Suprapubic skin (tissue), 4 donors: ENCODE measurements at regions not wholly inside any gene's neighbourhood (a gene's known extent, or its start where the extent isn't known, plus 50 kb on each side); places are given as distances from the start of the nearest gene placed in this dataset.

Source experiments
- DNase-seq, 2 donors: peaks; one replicate each; pipeline ENCODE4 v3.0.0-alpha.2; 2019; ENCODE audit warnings: low spot score in 2 of 2
- H3K27ac ChIP-seq: fragments of 200-600 bp; sonication (generic); one replicate; pipeline ENCODE4 v1.5.1; 2019
- H3K27me3 ChIP-seq: fragments of 200-600 bp; sonication (generic); one replicate; pipeline ENCODE4 v1.5.1; 2019
- H3K36me3 ChIP-seq: fragments of 200-600 bp; sonication (generic); one replicate; pipeline ENCODE4 v1.5.1; 2019
- H3K4me1 ChIP-seq: fragments of 200-600 bp; sonication (generic); one replicate; pipeline ENCODE4 v1.5.1; 2019
- H3K4me3 ChIP-seq: fragments of 200-600 bp; sonication (generic); one replicate; pipeline ENCODE4 v1.5.1; 2019; ENCODE audit warnings: mild to moderate bottlenecking
- H3K9me3 ChIP-seq: fragments of 200-600 bp; sonication (generic); one replicate; pipeline ENCODE4 v1.5.1; 2019
- EP300 ChIP-seq: sonication (generic); formaldehyde crosslinking; IDR thresholded peaks from one replicate; pipeline ENCODE4 v1.6.1; 2017; ENCODE audit warnings: antibody characterized with exemption
- POLR2A ChIP-seq, 2 donors: fragments of 450-650 bp; IDR thresholded peaks; one replicate each; pipeline ENCODE4 v1.6.1; 2017; ENCODE audit warnings: antibody characterized with exemption in 2 of 2, mild to moderate bottlenecking in 2 of 2, moderate library complexity in 2 of 2
- POLR2AphosphoS5 ChIP-seq, 3 donors: sonication (generic); formaldehyde crosslinking; IDR thresholded peaks; one replicate each; pipeline ENCODE4 v1.6.1; 2017; ENCODE audit warnings: antibody characterized with exemption in 3 of 3
- WGBS: methylation state at CpG from one replicate; pipeline ENCODE4 v1.1.5; 2018; 5-methylcytosine and 5-hydroxymethylcytosine counted together
- TF ChIP-seq, protein P1 (sequence below), 2 donors: fragments of 200-600 bp in 1 of 2; fragments of 450-650 bp in 1 of 2; sonication (generic) in 1 of 2; IDR thresholded peaks; one replicate each; pipeline ENCODE4 v1.5.1; 2016 to 2019; ENCODE audit warnings: antibody characterized with exemption in 2 of 2, mild to moderate bottlenecking in 1 of 2, moderate library complexity in 1 of 2

DNA sequence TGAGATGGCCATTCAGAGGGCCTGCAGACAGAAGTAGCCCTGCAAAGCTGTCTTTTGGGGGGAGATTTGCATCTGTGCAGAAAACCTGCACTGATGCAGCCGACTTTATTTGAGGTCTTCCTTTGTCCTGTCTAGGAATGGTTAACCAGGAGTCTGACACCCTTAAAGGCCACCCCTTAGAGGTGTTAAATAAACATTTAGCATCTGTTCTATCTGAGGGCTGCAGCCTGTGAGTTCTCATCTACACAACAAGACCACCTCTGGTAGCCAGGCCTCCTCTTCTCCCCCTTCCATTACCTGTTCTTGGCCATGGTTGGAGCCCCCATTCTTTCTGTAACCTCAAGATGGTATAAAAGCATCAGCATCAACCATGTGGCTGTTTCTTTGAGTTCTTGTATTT is 214.4 kb upstream of the HS6ST1 start:
- TF ChIP-seq POLR2A (IDR thresholded peaks at IDR 0.05) = no peak
- TF ChIP-seq EP300 = no peak
- TF ChIP-seq POLR2AphosphoS5 (IDR thresholded peaks at IDR 0.05) = no peak
- TF ChIP-seq, protein P1, sequence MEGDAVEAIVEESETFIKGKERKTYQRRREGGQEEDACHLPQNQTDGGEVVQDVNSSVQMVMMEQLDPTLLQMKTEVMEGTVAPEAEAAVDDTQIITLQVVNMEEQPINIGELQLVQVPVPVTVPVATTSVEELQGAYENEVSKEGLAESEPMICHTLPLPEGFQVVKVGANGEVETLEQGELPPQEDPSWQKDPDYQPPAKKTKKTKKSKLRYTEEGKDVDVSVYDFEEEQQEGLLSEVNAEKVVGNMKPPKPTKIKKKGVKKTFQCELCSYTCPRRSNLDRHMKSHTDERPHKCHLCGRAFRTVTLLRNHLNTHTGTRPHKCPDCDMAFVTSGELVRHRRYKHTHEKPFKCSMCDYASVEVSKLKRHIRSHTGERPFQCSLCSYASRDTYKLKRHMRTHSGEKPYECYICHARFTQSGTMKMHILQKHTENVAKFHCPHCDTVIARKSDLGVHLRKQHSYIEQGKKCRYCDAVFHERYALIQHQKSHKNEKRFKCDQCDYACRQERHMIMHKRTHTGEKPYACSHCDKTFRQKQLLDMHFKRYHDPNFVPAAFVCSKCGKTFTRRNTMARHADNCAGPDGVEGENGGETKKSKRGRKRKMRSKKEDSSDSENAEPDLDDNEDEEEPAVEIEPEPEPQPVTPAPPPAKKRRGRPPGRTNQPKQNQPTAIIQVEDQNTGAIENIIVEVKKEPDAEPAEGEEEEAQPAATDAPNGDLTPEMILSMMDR (IDR thresholded peaks at IDR 0.05) = no peak
- Histone ChIP-seq H3K27me3 (no peaks in the 10 kb centered on the region), H3K4me1 (no peaks in the 10 kb centered on the region), H3K27ac (no peak overlapping the region), H3K9me3 (no peaks in the 10 kb centered on the region), H3K36me3 (no peaks in the 10 kb centered on the region), H3K4me3 (no peak overlapping the region)
- WGBS = 91% methylated on average over 1 of the region's 1 CpG
- no peak for DNase-seq

DNA sequence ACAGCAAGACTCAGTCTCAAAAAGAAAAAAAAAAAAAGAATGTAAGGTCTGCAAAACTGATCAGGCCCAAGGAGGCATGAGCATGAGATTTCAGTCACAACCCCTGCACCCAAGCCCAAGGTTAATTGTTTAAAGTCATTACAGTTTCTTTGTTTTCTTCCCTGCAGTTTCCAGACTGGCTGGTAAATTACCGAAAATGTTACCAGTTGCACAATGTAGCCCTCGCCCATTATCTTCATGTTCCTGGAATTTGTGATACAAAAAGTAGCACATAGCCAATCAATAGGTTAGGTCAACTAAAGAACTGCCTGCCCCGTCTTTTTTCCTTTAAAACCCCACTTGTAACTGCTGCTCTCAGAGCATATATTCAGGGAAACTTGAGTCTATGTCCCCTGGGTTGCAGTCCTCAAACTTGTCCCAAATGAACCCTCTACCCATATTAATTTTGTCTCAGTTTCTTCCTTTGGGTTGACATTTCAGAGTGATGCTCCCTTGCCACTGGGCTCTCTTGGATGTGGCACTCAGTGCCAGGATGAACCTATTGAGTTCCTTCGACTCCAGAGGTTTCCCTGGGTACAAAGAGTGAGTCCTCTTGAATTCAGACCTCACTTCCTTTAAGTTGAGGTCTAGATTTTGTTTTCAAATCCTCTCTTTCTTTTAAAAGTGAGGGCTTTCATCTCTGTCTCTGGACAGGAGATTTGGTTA is 216.2 kb upstream of the HS6ST1 start:
- Histone ChIP-seq H3K27ac (peak overlapping the region; percentile 43), H3K36me3 (no peaks in the 10 kb centered on the region), H3K27me3 (no peaks in the 10 kb centered on the region), H3K4me1 (no peaks in the 10 kb centered on the region), H3K9me3 (no peaks in the 10 kb centered on the region), H3K4me3 (no peak overlapping the region)
- no peak for TF ChIP-seq POLR2AphosphoS5 (IDR thresholded peaks at IDR 0.05)
- TF ChIP-seq, protein P1 (IDR thresholded peaks at IDR 0.05) = no peak
- WGBS = 75% methylated on average over 4 of the region's 4 CpGs
- no peak for DNase-seq

DNA sequence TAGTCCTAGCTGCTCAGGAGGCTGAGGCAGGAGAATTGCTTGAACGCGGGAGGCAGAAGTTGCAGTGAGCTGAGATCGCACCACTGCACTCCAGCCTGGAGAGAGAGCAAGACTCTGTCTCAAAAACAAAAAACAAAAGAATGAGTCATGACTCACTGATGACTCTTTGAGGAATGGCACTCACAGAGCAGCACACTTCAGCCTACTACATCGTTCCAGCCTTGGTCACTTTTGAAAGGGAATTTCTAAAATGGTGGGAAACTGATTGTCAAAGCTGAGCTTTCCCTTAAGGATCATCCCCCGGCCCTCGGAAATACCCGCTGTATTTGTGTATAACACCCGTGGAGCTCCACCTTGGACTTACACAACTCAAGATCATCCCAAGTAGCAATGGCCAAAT is 217.3 kb upstream of the HS6ST1 start:
- Histone ChIP-seq H3K4me1 (no peaks in the 10 kb centered on the region), H3K36me3 (no peaks in the 10 kb centered on the region), H3K27ac (peak overlapping the region; percentile 43), H3K27me3 (no peaks in the 10 kb centered on the region), H3K4me3 (no peak overlapping the region), H3K9me3 (no peaks in the 10 kb centered on the region)
- TF ChIP-seq POLR2A (IDR thresholded peaks at IDR 0.05) (no peak), POLR2AphosphoS5 (IDR thresholded peaks at IDR 0.05) (no peak), EP300 (no peak)
- TF ChIP-seq, protein P1 (IDR thresholded peaks at IDR 0.05) = no peak
- DNase-seq = peak in 1 of 2 donors; percentile 47
- WGBS = 69% methylated on average over 8 of the region's 8 CpGs

DNA sequence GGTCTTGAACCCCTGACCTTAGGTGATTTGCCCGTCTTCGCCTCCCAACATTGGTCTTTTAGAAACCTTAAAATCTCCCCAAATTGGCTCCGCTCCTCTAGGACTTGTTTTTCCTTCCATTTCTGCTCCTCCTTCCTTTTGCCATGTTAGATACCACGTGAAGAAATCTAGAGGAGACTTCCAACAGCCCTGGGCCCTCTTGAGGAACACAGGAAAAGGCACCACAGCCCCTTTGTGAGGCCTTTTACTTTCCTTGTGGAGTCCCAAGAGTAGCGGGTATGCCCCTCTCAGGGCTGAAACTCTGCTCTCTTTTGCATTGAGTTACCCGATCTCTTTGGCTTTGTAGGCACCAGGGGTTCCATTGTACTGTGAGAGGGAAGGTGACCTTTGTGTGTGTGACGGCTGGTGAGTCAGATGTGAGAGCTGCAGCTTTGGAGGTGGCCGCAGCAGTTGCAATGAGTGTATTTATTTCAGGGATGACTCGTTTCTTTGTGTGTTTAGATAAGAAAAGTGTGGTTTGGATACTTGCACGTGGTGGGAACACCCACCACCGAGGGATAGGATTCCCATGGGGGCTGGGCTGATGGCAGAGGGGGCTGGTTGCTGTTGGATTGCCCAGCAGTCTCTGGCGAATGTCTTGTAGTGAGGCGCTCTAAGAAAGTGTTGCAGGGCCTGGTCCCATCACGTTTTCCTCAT is 218.4 kb upstream of the HS6ST1 start:
- H3K9me3 ChIP-seq = no peaks in the 10 kb centered on the region
- peak overlapping the region; percentile 43 for H3K27ac ChIP-seq
- H3K4me3 ChIP-seq = no peak overlapping the region
- 78% methylated on average over 14 of the region's 14 CpGs for WGBS
- no peaks in the 10 kb centered on the region for H3K4me1 ChIP-seq
- H3K27me3 ChIP-seq = no peaks in the 10 kb centered on the region
- TF ChIP-seq EP300 (no peak), POLR2A (IDR thresholded peaks at IDR 0.05) (no peak), POLR2AphosphoS5 (IDR thresholded peaks at IDR 0.05) (no peak)
- TF ChIP-seq, protein P1 (IDR thresholded peaks at IDR 0.05) = no peak
- H3K36me3 ChIP-seq = no peaks in the 10 kb centered on the region
- peak in 1 of 2 donors; percentile 29 for DNase-seq

DNA sequence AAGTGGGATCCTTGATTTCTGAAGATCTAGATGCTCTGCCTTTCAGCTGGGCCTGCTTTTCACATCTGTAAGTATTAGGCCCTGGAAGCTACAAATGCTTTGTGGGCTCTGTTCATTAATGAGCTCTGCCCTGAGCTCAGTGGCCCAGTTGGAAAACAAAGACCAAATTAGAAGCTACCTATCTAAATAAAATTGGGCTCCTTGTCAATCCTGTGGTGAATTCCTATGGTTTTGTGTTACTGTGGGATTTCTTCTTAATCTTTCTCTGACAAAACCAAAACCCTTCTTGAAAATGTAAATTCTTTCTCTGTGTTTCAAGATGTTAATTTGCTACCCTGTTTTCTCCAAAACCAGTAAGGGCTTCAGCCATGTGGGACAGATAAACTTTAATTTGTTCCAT is 219.0 kb upstream of the HS6ST1 start:
- TF ChIP-seq, protein P1 (IDR thresholded peaks at IDR 0.05) = no peak
- TF ChIP-seq EP300 = no peak
- no peak for TF ChIP-seq POLR2A (IDR thresholded peaks at IDR 0.05)
- no peak for TF ChIP-seq POLR2AphosphoS5 (IDR thresholded peaks at IDR 0.05)

More for the DNA sequence above, 219.0 kb upstream of the HS6ST1 start:
- no peaks in the 10 kb centered on the region for H3K27me3 ChIP-seq
- H3K27ac ChIP-seq = no peak overlapping the region
- no peak overlapping the region for H3K4me3 ChIP-seq
- no peaks in the 10 kb centered on the region for H3K9me3 ChIP-seq
- DNase-seq = no peak
- no peaks in the 10 kb centered on the region for H3K36me3 ChIP-seq
- H3K4me1 ChIP-seq = no peaks in the 10 kb centered on the region
